ENCODE measurements at regions not wholly inside any gene's neighbourhood (a gene's known extent, or its start where the extent isn't known, plus 50 kb on each side); places are given as distances from the start of the nearest gene placed in this dataset.
"Not testable (repeated sequence)": the region's sequence is repeated elsewhere in the genome, so short reads cannot be mapped to it uniquely, and the experiment has no call there.

DNA sequence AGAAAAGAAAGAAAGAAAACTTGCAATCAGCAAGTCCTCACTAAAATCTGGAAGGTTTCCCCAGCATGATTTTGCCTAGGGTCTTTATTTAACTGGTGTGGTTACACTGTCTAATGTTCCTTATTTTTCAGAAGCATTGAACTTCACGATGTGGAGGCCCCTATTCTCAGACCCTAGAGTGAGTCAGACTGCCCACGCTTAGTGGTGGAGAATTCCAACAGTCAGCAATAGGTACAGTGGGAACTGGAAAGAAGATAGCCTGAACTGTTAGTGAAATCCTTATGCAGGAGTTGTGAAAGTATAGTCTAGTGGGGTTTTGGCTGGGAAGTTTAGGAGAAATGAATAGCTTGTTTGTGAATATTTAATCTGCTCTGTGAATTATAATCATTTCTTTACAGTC lies 115.0 kb downstream of the FZD1 start:
- DNase-seq (ENCODE audit: insufficient read length, low spot score) (no peak), FAIRE-seq (no peak)
- TF ChIP-seq, protein P1, sequence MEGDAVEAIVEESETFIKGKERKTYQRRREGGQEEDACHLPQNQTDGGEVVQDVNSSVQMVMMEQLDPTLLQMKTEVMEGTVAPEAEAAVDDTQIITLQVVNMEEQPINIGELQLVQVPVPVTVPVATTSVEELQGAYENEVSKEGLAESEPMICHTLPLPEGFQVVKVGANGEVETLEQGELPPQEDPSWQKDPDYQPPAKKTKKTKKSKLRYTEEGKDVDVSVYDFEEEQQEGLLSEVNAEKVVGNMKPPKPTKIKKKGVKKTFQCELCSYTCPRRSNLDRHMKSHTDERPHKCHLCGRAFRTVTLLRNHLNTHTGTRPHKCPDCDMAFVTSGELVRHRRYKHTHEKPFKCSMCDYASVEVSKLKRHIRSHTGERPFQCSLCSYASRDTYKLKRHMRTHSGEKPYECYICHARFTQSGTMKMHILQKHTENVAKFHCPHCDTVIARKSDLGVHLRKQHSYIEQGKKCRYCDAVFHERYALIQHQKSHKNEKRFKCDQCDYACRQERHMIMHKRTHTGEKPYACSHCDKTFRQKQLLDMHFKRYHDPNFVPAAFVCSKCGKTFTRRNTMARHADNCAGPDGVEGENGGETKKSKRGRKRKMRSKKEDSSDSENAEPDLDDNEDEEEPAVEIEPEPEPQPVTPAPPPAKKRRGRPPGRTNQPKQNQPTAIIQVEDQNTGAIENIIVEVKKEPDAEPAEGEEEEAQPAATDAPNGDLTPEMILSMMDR (IDR thresholded peaks at IDR 0.05; ENCODE audit: insufficient read depth, missing control alignments): no peak

DNA sequence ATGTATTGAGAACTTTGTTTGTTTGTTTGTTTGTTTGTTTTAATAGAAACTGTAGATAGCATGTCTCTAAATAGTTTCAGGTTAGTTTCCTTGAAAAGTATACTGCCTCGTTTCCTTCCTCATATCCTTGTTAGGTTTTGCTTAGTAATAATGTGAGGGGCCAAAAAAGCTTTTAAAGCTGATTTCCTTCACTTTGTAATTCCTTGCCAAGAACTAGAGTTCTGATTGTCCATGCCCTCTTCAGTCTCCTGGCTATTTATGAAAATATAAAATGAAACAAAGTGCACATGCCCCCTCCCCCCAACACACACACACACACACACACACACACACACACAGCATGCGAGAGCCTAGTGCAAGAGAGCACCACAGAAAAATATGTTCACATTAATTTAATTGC lies 115.8 kb downstream of the FZD1 start:
- FAIRE-seq: peak; percentile 16
- DNase-seq (ENCODE audit: insufficient read length, low spot score): no peak
- TF ChIP-seq, protein P1 (IDR thresholded peaks at IDR 0.05; ENCODE audit: insufficient read depth, missing control alignments): no peak

DNA sequence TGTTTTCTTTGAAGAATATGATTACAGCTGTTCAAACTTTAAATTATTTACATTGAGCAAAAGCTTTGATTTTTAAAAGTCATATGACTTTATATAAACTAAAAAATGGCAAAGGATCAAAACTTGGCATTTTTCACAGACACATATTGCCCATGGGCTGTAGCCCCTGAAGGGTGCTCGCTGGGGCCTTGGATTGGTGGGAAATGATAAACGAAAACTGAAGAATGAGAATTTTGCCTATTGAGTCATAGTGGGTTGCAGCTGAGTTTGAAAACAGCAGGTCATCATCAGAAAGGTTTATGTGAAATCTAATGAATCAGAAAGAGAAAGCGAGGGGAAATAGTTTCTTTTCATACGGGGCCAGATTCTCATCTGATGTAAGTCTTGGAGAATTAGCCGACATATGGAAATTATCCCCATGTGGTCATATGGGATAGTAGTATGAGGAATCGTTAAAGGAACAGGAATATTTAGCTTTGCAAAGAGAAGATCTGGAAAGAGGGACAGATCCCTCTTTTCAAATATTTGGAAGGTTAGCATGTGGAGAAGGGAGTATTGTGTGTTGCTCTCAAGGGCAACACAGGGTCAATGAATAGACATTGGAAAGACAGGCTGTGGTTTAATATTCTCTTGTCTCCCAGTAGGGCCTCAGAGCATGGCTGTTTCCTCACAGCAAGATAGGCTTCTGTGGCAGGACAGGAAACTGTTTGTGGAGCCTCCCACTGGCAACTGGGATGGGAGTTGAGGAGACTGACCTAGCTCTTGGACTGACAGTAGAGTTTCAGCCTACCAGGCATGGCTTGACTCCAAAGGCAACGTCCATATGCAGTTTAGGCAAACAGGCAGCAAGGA lies 119.0 kb downstream of the FZD1 start:
- no peak for FAIRE-seq
- no peak for DNase-seq (ENCODE audit: insufficient read length, low spot score)
- TF ChIP-seq, protein P1 (IDR thresholded peaks at IDR 0.05; ENCODE audit: insufficient read depth, missing control alignments): no peak

DNA sequence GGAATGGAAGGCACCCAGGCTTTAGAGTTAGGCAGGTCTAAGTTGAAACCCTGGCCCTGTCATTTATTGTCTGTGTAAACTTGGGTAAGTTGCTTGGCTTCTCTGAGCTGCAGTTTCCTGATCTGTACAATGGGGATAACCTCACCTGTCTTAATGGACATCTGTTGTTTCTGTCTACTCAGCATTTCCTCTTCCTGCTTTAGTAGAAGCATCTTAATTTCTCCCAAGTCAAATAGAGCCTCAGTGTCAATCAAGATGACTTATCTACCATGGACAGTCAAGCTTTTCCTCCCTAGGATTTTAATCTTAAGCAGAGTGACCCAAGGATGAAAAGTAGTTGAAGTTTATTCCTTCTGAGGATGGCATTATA lies 119.7 kb downstream of the FZD1 start:
- TF ChIP-seq, protein P1 (IDR thresholded peaks at IDR 0.05; ENCODE audit: insufficient read depth, missing control alignments): no peak
- DNase-seq (ENCODE audit: insufficient read length, low spot score) (no peak), FAIRE-seq (no peak)

DNA sequence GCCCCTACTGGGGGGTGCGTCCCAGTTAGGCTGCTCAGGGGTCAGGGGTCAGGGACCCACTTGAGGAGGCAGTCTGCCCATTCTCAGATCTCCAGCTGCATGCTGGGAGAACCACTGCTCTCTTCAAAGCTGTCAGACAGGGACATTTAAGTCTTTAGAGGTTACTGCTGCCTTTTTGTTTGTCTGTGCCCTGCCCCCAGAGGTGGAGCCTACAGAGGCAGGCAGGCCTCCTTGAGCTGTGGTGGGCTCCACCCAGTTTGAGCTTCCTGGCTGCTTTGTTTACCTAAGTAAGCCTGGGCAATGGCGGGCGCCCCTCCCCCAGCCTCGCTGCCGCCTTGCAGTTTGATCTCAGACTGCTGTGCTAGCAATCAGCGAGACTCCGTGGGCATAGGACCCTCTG lies 130.5 kb downstream of the FZD1 start:
- not testable (repeated sequence) for FAIRE-seq; DNase-seq (ENCODE audit: insufficient read length, low spot score)

DNA sequence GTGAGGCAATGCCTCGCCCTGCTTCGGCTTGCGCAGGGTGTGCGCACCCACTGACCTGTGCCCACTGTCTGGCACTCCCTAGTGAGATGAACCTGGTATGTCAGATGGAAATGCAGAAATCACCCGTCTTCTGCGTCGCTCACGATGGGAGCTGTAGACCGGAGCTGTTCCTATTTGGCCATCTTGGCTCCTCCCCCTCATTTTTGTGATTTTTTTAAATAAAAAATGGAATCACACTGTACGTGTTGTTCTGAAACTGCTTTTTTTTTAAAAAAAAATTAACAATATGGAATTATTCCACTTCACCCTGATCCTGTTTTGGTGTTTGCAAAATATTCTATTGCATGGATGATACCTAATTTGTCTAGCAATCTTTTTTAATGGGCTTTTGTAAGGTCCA lies 131.1 kb downstream of the FZD1 start:
- DNase-seq (ENCODE audit: insufficient read length, low spot score); FAIRE-seq: not testable (repeated sequence)

DNA sequence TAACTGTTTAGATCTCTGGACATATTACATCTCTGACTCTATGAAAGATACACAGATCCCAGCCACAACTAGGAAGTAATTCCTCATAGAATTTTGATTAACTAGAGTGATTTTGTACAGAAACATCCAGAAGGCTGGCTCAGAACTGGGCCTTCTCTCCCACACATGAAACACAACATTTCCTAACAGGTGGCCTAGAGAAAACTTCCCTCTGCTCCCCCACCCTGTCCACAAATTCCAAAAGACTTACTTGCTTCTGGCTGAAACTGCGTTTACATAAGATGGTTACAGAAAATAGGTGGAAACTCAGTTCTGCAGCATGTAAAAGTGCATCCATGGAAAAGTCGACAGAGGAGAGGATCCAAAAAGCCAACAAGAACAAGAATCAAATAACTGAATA lies 132.9 kb downstream of the FZD1 start:
- no peak for DNase-seq (ENCODE audit: insufficient read length, low spot score)
- TF ChIP-seq, protein P1 (IDR thresholded peaks at IDR 0.05; ENCODE audit: insufficient read depth, missing control alignments): no peak
- no peak for FAIRE-seq

DNA sequence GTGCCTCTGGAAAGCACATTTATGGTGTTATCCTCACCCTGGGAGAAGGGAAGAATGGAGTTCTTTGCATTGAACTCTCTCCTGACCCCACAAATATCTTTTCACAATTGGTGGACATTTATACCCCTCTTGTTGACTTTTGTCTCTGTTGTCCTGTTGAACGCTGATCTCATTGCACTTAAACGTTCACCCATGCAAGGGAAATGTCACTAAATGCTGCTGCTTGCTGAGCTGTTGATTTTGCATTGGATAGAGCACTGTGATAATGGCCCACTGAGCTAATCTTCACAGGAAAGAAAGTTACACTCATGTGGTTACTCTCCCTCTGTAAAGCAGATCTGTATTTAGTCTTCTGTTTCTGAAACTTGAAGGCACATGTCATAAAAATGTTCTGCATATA lies 133.4 kb downstream of the FZD1 start:
- DNase-seq (ENCODE audit: insufficient read length, low spot score): no peak
- FAIRE-seq: no peak
- TF ChIP-seq, protein P1 (IDR thresholded peaks at IDR 0.05; ENCODE audit: insufficient read depth, missing control alignments): no peak
